ENCODE measurements at regions not wholly inside any gene's neighbourhood (a gene's known extent, or its start where the extent isn't known, plus 50 kb on each side); places are given as distances from the start of the nearest gene placed in this dataset.

DNA sequence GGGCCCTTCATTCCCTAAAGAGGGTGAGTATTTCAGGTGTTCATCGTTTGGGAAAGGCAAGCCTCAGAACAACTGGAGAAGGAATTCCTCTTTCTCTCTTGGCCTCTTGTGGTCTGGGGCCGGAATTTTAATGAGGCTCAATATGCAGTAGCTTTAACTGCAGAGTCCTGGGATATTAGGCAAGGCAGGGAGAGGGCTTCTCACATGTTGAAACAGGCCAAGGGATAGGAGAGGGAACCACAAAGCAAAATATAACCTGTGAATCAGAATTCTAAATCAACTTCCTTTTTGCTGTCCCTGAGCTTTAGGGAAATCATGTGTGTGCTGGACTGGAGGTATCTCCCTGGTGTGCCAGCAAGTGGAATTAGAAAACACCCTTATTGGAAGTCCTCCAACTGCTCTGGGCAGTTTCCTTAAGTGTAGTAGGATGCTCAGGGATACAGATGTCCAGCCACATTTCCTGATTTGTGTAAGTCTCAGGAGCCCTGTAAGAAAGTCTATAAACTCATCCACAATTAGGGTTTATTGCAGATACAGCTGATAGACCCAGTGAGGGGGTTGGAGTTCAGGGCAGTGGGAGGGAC lies 215.8 kb upstream of the ZRANB2 start:
- POLR2A ChIA-PET = no interaction called here
- TF ChIP-seq ZNF114 (tag by site-specific recombination; IDR thresholded peaks at IDR 0.05) = no peak
- no peak for TF ChIP-seq ZNF18 (tag by site-specific recombination; IDR thresholded peaks at IDR 0.05)
- TF ChIP-seq ZNF76 (tag by site-specific recombination; IDR thresholded peaks at IDR 0.05; ENCODE audit: borderline replicate concordance, low read depth) = no peak
- TF ChIP-seq ZNF707 (tag by site-specific recombination; IDR thresholded peaks at IDR 0.05) = no peak
- no peak for TF ChIP-seq ZBTB8A (tag by site-specific recombination; IDR thresholded peaks at IDR 0.05)
- no peak for TF ChIP-seq ZBTB49 (tag by site-specific recombination; IDR thresholded peaks at IDR 0.05; ENCODE audit: low read depth)
- no peak for TF ChIP-seq MEIS1 (CRISPR knock-in tag; IDR thresholded peaks at IDR 0.05; ENCODE audit: borderline replicate concordance)
- TF ChIP-seq ZNF311 (tag by site-specific recombination; IDR thresholded peaks at IDR 0.05; ENCODE audit: borderline replicate concordance) = no peak
- no peak for TF ChIP-seq ZNF626 (tag by site-specific recombination; IDR thresholded peaks at IDR 0.05)
- no peak for TF ChIP-seq ZNF600 (tag by site-specific recombination; IDR thresholded peaks at IDR 0.05)
- no peak for TF ChIP-seq ZNF501 (tag by site-specific recombination; IDR thresholded peaks at IDR 0.05)
- TF ChIP-seq ZFP41 (tag by site-specific recombination; IDR thresholded peaks at IDR 0.05; ENCODE audit: borderline replicate concordance) = no peak
- TF ChIP-seq ZNF324 (tag by site-specific recombination; IDR thresholded peaks at IDR 0.05) = no peak
- no peak for TF ChIP-seq ZBTB44 (tag by site-specific recombination; IDR thresholded peaks at IDR 0.05)
- TF ChIP-seq, protein P1, sequence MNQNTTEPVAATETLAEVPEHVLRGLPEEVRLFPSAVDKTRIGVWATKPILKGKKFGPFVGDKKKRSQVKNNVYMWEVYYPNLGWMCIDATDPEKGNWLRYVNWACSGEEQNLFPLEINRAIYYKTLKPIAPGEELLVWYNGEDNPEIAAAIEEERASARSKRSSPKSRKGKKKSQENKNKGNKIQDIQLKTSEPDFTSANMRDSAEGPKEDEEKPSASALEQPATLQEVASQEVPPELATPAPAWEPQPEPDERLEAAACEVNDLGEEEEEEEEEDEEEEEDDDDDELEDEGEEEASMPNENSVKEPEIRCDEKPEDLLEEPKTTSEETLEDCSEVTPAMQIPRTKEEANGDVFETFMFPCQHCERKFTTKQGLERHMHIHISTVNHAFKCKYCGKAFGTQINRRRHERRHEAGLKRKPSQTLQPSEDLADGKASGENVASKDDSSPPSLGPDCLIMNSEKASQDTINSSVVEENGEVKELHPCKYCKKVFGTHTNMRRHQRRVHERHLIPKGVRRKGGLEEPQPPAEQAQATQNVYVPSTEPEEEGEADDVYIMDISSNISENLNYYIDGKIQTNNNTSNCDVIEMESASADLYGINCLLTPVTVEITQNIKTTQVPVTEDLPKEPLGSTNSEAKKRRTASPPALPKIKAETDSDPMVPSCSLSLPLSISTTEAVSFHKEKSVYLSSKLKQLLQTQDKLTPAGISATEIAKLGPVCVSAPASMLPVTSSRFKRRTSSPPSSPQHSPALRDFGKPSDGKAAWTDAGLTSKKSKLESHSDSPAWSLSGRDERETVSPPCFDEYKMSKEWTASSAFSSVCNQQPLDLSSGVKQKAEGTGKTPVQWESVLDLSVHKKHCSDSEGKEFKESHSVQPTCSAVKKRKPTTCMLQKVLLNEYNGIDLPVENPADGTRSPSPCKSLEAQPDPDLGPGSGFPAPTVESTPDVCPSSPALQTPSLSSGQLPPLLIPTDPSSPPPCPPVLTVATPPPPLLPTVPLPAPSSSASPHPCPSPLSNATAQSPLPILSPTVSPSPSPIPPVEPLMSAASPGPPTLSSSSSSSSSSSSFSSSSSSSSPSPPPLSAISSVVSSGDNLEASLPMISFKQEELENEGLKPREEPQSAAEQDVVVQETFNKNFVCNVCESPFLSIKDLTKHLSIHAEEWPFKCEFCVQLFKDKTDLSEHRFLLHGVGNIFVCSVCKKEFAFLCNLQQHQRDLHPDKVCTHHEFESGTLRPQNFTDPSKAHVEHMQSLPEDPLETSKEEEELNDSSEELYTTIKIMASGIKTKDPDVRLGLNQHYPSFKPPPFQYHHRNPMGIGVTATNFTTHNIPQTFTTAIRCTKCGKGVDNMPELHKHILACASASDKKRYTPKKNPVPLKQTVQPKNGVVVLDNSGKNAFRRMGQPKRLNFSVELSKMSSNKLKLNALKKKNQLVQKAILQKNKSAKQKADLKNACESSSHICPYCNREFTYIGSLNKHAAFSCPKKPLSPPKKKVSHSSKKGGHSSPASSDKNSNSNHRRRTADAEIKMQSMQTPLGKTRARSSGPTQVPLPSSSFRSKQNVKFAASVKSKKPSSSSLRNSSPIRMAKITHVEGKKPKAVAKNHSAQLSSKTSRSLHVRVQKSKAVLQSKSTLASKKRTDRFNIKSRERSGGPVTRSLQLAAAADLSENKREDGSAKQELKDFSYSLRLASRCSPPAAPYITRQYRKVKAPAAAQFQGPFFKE (tag by site-specific recombination; IDR thresholded peaks at IDR 0.05; ENCODE audit: borderline replicate concordance) = no peak
- no peak for TF ChIP-seq KLF7 (tag by site-specific recombination; IDR thresholded peaks at IDR 0.05; ENCODE audit: borderline replicate concordance)
- CTCF ChIA-PET = interaction anchor here (0.7 kb wide), 1 partner anchor 31 kb away, joined by 3 read pairs; no protein-coding TSS in a partner anchor
- H3K4me3 ChIP-seq (ENCODE audit: low read depth, low read length) = no peak overlapping the region
- H3K4me1 ChIP-seq (ENCODE audit: control insufficient read depth, insufficient read depth, low read length) = no peaks in the 10 kb centered on the region
- H3K36me3 ChIP-seq (ENCODE audit: control insufficient read depth in 2 of 2, insufficient read depth in 1 of 2, low read length in 2 of 2) = no peaks in the 10 kb centered on the region
- H3K9me3 ChIP-seq (ENCODE audit: control insufficient read depth, insufficient read depth, low read depth, low read length) = no peaks in the 10 kb centered on the region
- no peak overlapping the region for H3K27ac ChIP-seq (ENCODE audit: extremely low read depth, low read depth, low read length)
